Activated CD8-positive, alpha-beta memory T cell treated with anti-CD3 and anti-CD28 coated beads for 36 hours (primary cell): ENCODE measurements at regions not wholly inside any gene's neighbourhood (a gene's known extent, or its start where the extent isn't known, plus 50 kb on each side); places are given as distances from the start of the nearest gene placed in this dataset.
"Not testable (repeated sequence)": the region's sequence is repeated elsewhere in the genome, so short reads cannot be mapped to it uniquely, and the experiment has no call there.

Experiments used
- CTCF ChIA-PET: fragments of 350-600 bp; sonication (Branson Sonifier 250); formaldehyde crosslinking; loops from one replicate; lab custom pipeline; 2021; ENCODE audit warnings: antibody characterized with exemption; lab: Charles Lee
- POLR2A ChIA-PET: fragments of 350-600 bp; sonication (Branson Sonifier 250); formaldehyde crosslinking; loops from one replicate; lab custom pipeline; 2021; ENCODE audit warnings: antibody characterized with exemption; lab: Charles Lee

GRCh38 chr13:53101883-53102282, 73.3 kb downstream of the OLFM4 start:
- ChIA-PET CTCF (no interaction called here), POLR2A (no interaction called here)

GRCh38 chr13:53104136-53104535, 75.5 kb downstream of the OLFM4 start:
- ChIA-PET CTCF (no interaction called here), POLR2A (no interaction called here)

GRCh38 chr13:53105477-53105876, 76.9 kb downstream of the OLFM4 start:
- ChIA-PET CTCF (no interaction called here), POLR2A (no interaction called here)

- POLR2A ChIA-PET: no interaction called here
- CTCF ChIA-PET: no interaction called here
These were observed 77.3 kb downstream of the OLFM4 start for GRCh38 chr13:53105890-53106289.

GRCh38 chr13:53110181-53110580, 81.6 kb downstream of the OLFM4 start:
- CTCF ChIA-PET: no interaction called here
- POLR2A ChIA-PET: no interaction called here

- CTCF ChIA-PET: interaction anchor here (1.2 kb wide), 1 partner anchor 19 kb away, joined by 3 read pairs; no protein-coding TSS in a partner anchor
- POLR2A ChIA-PET: no interaction called here
These were observed 82.0 kb downstream of the OLFM4 start for GRCh38 chr13:53110614-53111013.

GRCh38 chr13:53112522-53112921, 83.9 kb downstream of the OLFM4 start:
- ChIA-PET CTCF (no interaction called here), POLR2A (no interaction called here)

GRCh38 chr13:53117048-53117447, 88.4 kb downstream of the OLFM4 start:
- CTCF ChIA-PET, POLR2A ChIA-PET: not testable (repeated sequence)

GRCh38 chr13:53121131-53121773, 92.6 kb downstream of the OLFM4 start:
- POLR2A ChIA-PET: no interaction called here
- CTCF ChIA-PET: no interaction called here

GRCh38 chr13:53121919-53122318, 93.3 kb downstream of the OLFM4 start:
- ChIA-PET CTCF (no interaction called here), POLR2A (no interaction called here)

GRCh38 chr13:53123536-53123935, 94.9 kb downstream of the OLFM4 start:
- POLR2A ChIA-PET: no interaction called here
- CTCF ChIA-PET: no interaction called here

GRCh38 chr13:53124623-53125022, 96.0 kb downstream of the OLFM4 start:
- CTCF ChIA-PET: no interaction called here
- POLR2A ChIA-PET: no interaction called here

GRCh38 chr13:53126841-53127245, 98.2 kb downstream of the OLFM4 start:
- ChIA-PET POLR2A (no interaction called here), CTCF (no interaction called here)

- ChIA-PET POLR2A (no interaction called here), CTCF (no interaction called here)
These were observed 98.8 kb downstream of the OLFM4 start for GRCh38 chr13:53127373-53127772.

- CTCF ChIA-PET: no interaction called here
These were observed 101.3 kb downstream of the OLFM4 start for GRCh38 chr13:53129864-53130393.

GRCh38 chr13:53131361-53131760, 102.7 kb downstream of the OLFM4 start:
- CTCF ChIA-PET: no interaction called here
- POLR2A ChIA-PET: no interaction called here

More at GRCh38 chr13:53129864-53130393, 101.3 kb downstream of the OLFM4 start:
- POLR2A ChIA-PET: no interaction called here

GRCh38 chr13:53135301-53135700, 106.7 kb downstream of the OLFM4 start:
- ChIA-PET CTCF (no interaction called here), POLR2A (no interaction called here)

- CTCF ChIA-PET: no interaction called here
- POLR2A ChIA-PET: no interaction called here
These were observed 108.1 kb downstream of the OLFM4 start for GRCh38 chr13:53136554-53137215.

GRCh38 chr13:53137779-53138178, 109.2 kb downstream of the OLFM4 start:
- ChIA-PET CTCF (no interaction called here), POLR2A (no interaction called here)

- ChIA-PET CTCF (no interaction called here), POLR2A (no interaction called here)
These were observed 109.9 kb downstream of the OLFM4 start for GRCh38 chr13:53138376-53139036.

GRCh38 chr13:53141336-53141735, 112.7 kb downstream of the OLFM4 start:
- ChIA-PET CTCF (no interaction called here), POLR2A (no interaction called here)
